Astrocyte of the spinal cord (primary cell): ENCODE measurements at regions not wholly inside any gene's neighbourhood (a gene's known extent, or its start where the extent isn't known, plus 50 kb on each side); places are given as distances from the start of the nearest gene placed in this dataset.

Experiments
- DNase-seq: peaks from one replicate; pipeline ENCODE4 v3.0.0; 2011; ENCODE audit warnings: low read depth, low spot score
- H3K4me3 ChIP-seq: 2 replicates; pipeline ENCODE4 v1.5.1; 2011; ENCODE audit warnings: low read depth, mild to moderate bottlenecking, low read length, moderate library complexity
- CTCF ChIP-seq: IDR thresholded peaks from 2 replicates; pipeline ENCODE4 v1.5.1; 2012; ENCODE audit warnings: low read depth, mild to moderate bottlenecking, low read length, inconsistent platforms
- in situ Hi-C: cut with HindIII; loops from 2 replicates; pipeline ENCODE4 v1.10.0; 2017; ENCODE audit warnings: low sequenced_read_pairs

- no peak overlapping the region for H3K4me3 ChIP-seq
- TF ChIP-seq CTCF = no peak
- in situ Hi-C loops = no loop called here
- DNase-seq = no peak
Observed at GRCh38 chr20:6845141-6845540, 77.7 kb downstream of the BMP2 start.

GRCh38 chr20:6848041-6848440 is 80.6 kb downstream of the BMP2 start:
- no peak overlapping the region for H3K4me3 ChIP-seq
- no peak for TF ChIP-seq CTCF
- in situ Hi-C loops = no loop called here
- DNase-seq = no peak

- no peak overlapping the region for H3K4me3 ChIP-seq
- TF ChIP-seq CTCF = no peak
- DNase-seq = no peak
- in situ Hi-C loops = no loop called here
Observed at GRCh38 chr20:6848992-6849391, 81.5 kb downstream of the BMP2 start.

GRCh38 chr20:6851136-6851535 is 83.7 kb downstream of the BMP2 start:
- no peak for TF ChIP-seq CTCF
- DNase-seq = no peak
- in situ Hi-C loops = no loop called here
- H3K4me3 ChIP-seq = no peak overlapping the region

GRCh38 chr20:6852478-6852877 is 85.0 kb downstream of the BMP2 start:
- in situ Hi-C loops = no loop called here
- no peak for DNase-seq
- no peak overlapping the region for H3K4me3 ChIP-seq
- no peak for TF ChIP-seq CTCF

GRCh38 chr20:6855104-6855503 is 87.6 kb downstream of the BMP2 start:
- no peak overlapping the region for H3K4me3 ChIP-seq
- TF ChIP-seq CTCF = no peak
- in situ Hi-C loops = no loop called here
- DNase-seq = no peak

GRCh38 chr20:6855796-6856195 is 88.3 kb downstream of the BMP2 start:
- in situ Hi-C loops = no loop called here
- TF ChIP-seq CTCF = no peak
- H3K4me3 ChIP-seq = no peak overlapping the region
- no peak for DNase-seq
